NAMALWA (cell line): ENCODE measurements at regions not wholly inside any gene's neighbourhood (a gene's known extent, or its start where the extent isn't known, plus 50 kb on each side); places are given as distances from the start of the nearest gene placed in this dataset.

ENCODE experiments used
- DNase-seq: peaks from one replicate; pipeline ENCODE4 v3.0.0-alpha.2; 2015; ENCODE audit warnings: low spot score

GRCh38 chr20:23279836-23280235 is 70.8 kb upstream of the NXT1 start:
- DNase-seq, result no peak

GRCh38 chr20:23278172-23278571 is 72.4 kb upstream of the NXT1 start:
- no peak for DNase-seq

- no peak for DNase-seq
Measured at GRCh38 chr20:23277316-23277715, 73.3 kb upstream of the NXT1 start.

- no peak for DNase-seq
Measured at GRCh38 chr20:23273776-23274175, 76.8 kb upstream of the NXT1 start.

GRCh38 chr20:23272176-23273029 is 78.2 kb upstream of the NXT1 start:
- DNase-seq, result no peak

GRCh38 chr20:23270382-23270911 is 80.1 kb upstream of the NXT1 start:
- no peak for DNase-seq

- DNase-seq, result no peak
Measured at GRCh38 chr20:23269954-23270353, 80.6 kb upstream of the NXT1 start.

- DNase-seq, result no peak
Measured at GRCh38 chr20:23268792-23269354, 81.7 kb upstream of the NXT1 start.

GRCh38 chr20:23267909-23268308 is 82.7 kb upstream of the NXT1 start:
- no peak for DNase-seq

GRCh38 chr20:23266530-23267398 is 83.8 kb upstream of the NXT1 start:
- DNase-seq, result no peak

- DNase-seq, result no peak
Measured at GRCh38 chr20:23265226-23265625, 85.4 kb upstream of the NXT1 start.

- DNase-seq, result no peak
Measured at GRCh38 chr20:23264545-23264944, 86.0 kb upstream of the NXT1 start.

- DNase-seq, result no peak
Measured at GRCh38 chr20:23260181-23260840, 90.3 kb upstream of the NXT1 start.

- no peak for DNase-seq
Measured at GRCh38 chr20:23258747-23259121, 91.9 kb upstream of the NXT1 start.

- DNase-seq, result no peak
Measured at GRCh38 chr20:23257848-23258746, 92.5 kb upstream of the NXT1 start.

- no peak for DNase-seq
Measured at GRCh38 chr20:23257106-23257761, 93.4 kb upstream of the NXT1 start.

- no peak for DNase-seq
Measured at GRCh38 chr20:23255716-23256385, 94.7 kb upstream of the NXT1 start.

GRCh38 chr20:23255106-23255505 is 95.5 kb upstream of the NXT1 start:
- DNase-seq, result no peak

- no peak for DNase-seq
Measured at GRCh38 chr20:23254505-23254904, 96.1 kb upstream of the NXT1 start.

GRCh38 chr20:23254034-23254433 is 96.6 kb upstream of the NXT1 start:
- no peak for DNase-seq
